Small intestine (tissue), 7 donors: ENCODE measurements at regions not wholly inside any gene's neighbourhood (a gene's known extent, or its start where the extent isn't known, plus 50 kb on each side); places are given as distances from the start of the nearest gene placed in this dataset.

Experiments used
- DNase-seq, 2 donors: peaks; one replicate each; pipeline versions ENCODE4 v3.0.0 to v3.0.0-alpha.2; 2013
- FAIRE-seq: peaks from 2 replicates; lab custom pipeline; 2012; peaks lifted over from hg19 to GRCh38; lab: Jason Lieb, UNC
- H3K27ac ChIP-seq, 3 donors: one replicate each; pipeline ENCODE4 v1.5.1; 2013; ENCODE audit warnings: low read length in 2 of 3, mild to moderate bottlenecking in 2 of 3, control low read depth in 1 of 3, inconsistent platforms in 1 of 3, low read depth in 1 of 3, moderate library complexity in 1 of 3
- H3K27me3 ChIP-seq, 3 donors: one replicate each; pipeline ENCODE4 v1.6.1; 2013; ENCODE audit warnings: low read length in 3 of 3, inconsistent platforms in 1 of 3; ENCODE audit not compliant: control insufficient read depth in 3 of 3, insufficient read depth in 3 of 3
- H3K36me3 ChIP-seq, 3 donors: one replicate each; pipeline ENCODE4 v1.6.1; 2013; ENCODE audit warnings: low read length in 3 of 3, inconsistent platforms in 1 of 3, low read depth in 1 of 3, mild to moderate bottlenecking in 1 of 3, moderate library complexity in 1 of 3; ENCODE audit not compliant: control insufficient read depth in 3 of 3, insufficient read depth in 2 of 3
- H3K4me1 ChIP-seq, 3 donors: one replicate each; pipeline ENCODE4 v1.6.1; 2013; ENCODE audit warnings: low read length in 2 of 3, inconsistent platforms in 1 of 3, low read depth in 1 of 3, mild to moderate bottlenecking in 1 of 3, moderate library complexity in 1 of 3; ENCODE audit not compliant: control insufficient read depth in 3 of 3, insufficient read depth in 2 of 3
- H3K4me3 ChIP-seq, 3 donors: one replicate each; pipeline ENCODE4 v1.5.1; 2013; ENCODE audit warnings: low read length in 3 of 3, control low read depth in 1 of 3, inconsistent platforms in 1 of 3, low read depth in 1 of 3, mild to moderate bottlenecking in 1 of 3, moderate library complexity in 1 of 3
- H3K9me3 ChIP-seq, 2 donors: one replicate each; pipeline ENCODE4 v1.6.1; 2013; ENCODE audit warnings: low read depth in 1 of 2, low read length in 1 of 2; ENCODE audit not compliant: control insufficient read depth in 2 of 2, insufficient read depth in 1 of 2
- WGBS, 3 donors: extraction: QIAGEN DNeasy Blood & Tissue Kit; methylation state at CpG; one replicate each; pipeline ENCODE4 v1.1.7; 2013; 5-methylcytosine and 5-hydroxymethylcytosine counted together
- donor health status: healthy with polysubstance abuse.
- donor health status: control.
- donor health status: control.
- donor health status: Bipolar disorder and iron deficiency.
- donor health status: healthy.

DNA sequence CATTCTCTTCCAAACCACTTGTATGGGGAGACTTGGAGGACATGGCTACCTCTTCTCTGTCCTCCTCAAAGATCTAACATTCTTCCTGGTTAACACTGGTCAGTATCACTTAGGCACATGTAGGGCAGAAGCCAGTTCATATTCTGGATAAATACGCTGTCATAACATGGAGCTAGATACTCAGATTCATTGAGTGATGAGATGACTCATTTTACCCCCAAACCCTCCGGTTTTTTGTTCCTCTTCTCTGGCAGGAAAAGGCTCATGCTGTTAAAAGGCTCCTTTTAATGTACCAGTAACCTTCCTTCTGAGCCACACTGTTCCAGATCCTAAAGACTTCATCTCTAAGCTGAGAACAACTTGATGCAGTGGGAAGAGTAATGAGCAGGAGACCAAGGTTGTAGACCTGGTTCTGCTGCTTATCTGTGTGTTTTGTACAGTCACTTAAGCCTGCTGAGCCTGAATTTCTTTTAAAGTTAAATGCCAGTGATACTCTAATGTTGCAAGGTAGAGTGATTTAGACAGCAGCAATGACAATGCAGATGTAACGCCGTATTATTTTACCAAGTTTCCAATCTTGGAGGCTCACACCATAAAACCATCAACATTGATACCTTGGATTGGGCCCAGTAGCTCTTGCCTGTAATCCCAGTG is 57.3 kb upstream of the ELK3 start:
- FAIRE-seq, result no peak
- H3K4me3 ChIP-seq, result no peak overlapping the region

DNA sequence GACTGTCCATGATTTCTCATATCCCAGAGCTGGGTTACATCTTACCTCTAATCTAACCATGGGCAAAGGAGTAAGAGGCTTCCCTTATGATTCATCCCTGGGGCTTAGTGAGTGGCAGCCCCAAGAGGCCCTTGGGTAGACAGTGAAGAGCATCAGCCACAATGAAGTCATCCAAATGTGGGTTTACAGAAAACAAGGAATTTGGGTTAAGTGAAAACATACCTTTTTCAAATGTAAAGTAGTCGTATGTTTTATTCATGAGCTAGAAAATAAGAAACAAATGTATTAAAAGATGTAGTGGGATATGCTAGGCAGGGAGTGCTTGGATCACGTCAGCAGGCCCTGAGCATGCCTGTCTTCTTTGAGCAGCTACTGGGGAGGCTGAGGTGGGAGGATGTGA is 54.0 kb upstream of the ELK3 start:
- no peak overlapping the region for H3K4me3 ChIP-seq
- H3K9me3 ChIP-seq, result peaks cover 0 to 2% of the 10 kb centered on the region in 2 donors
- 86 to 88% (median 87%) methylated on average over 2 of the region's 2 CpGs for WGBS, 3 donors
- H3K4me1 ChIP-seq, result no peaks in the 10 kb centered on the region
- no peaks in the 10 kb centered on the region for H3K27me3 ChIP-seq
- no peak for FAIRE-seq
- no peak for DNase-seq
- H3K36me3 ChIP-seq, result no peaks in the 10 kb centered on the region
- no peak overlapping the region for H3K27ac ChIP-seq

More for the DNA sequence above, 57.3 kb upstream of the ELK3 start:
- WGBS, 3 donors, result 82 to 89% (median 88%) methylated on average over 4 of the region's 4 CpGs
- Histone ChIP-seq H3K4me1 (no peaks in the 10 kb centered on the region), H3K27me3 (no peaks in the 10 kb centered on the region), H3K27ac (no peak overlapping the region), H3K36me3 (no peaks in the 10 kb centered on the region), H3K9me3 (peaks cover 0 to 2% of the 10 kb centered on the region in 2 donors)
- DNase-seq, result no peak

DNA sequence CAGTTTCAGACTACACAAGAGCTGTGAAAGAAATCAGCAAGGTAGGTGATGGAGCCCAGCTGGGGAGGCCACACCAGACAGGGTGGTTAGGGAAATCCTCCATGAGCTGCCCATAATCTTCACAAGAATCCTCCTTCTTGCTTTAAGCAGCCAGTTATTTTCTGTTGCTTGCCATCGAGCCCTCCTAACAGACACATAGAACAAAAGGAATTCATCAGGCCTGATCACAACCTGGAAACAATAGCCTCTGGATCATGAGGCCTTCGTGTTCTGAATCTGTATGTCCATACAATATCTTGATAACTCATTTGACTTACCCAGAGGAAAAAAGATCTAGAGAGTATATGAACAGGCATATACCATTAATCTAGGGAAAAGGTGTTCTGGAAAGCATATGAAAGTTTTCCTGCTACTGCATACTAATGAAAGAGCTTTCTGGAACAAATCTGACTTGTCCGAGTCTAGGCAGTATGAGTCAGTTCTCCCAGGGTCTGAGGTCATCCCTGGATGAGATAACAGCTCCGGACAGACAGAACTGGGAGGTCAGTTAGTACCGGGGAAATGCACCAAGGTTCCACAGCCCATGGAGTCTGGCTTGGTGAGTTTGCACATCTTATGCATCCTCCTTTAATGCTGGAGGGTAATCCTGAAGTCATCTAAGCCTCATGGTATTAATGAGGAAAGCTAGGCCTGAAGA is 52.8 kb upstream of the ELK3 start:
- no peak overlapping the region for H3K4me3 ChIP-seq
- no peaks in the 10 kb centered on the region for H3K4me1 ChIP-seq
- H3K36me3 ChIP-seq, result no peaks in the 10 kb centered on the region
- H3K9me3 ChIP-seq, result peaks cover 0 to 2% of the 10 kb centered on the region in 2 donors
- H3K27me3 ChIP-seq, result no peaks in the 10 kb centered on the region
- WGBS, 3 donors, result 78 to 92% (median 85%) methylated on average over 5 of the region's 5 CpGs
- H3K27ac ChIP-seq, result no peak overlapping the region
- FAIRE-seq, result no peak
- DNase-seq, result no peak

DNA sequence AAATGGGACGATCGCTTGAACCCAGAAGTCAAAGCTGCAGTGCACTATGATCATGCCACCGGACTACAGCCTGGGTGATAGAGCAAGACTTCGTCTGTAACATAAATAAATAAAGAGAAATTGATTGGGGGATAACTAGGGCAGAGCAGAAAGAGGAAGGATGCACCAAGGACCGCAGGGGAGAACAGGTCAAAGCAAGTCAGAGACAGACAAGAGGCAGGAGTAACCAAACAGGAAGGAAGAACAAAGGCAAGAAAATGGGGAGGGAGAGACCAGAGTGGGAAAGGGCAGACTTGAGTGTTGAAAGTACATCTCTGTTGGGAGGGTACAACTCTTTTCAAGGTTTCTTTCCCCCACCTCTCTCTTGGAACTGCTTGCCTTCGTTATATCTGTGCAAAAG is 50.8 kb upstream of the ELK3 start:
- WGBS, 3 donors, result 52 to 83% (median 69%) methylated on average over 6 of the region's 6 CpGs
- peaks cover 0 to 2% of the 10 kb centered on the region in 2 donors for H3K9me3 ChIP-seq

GRCh38 chr12:96143827-96144565 is 50.2 kb upstream of the ELK3 start:
- DNase-seq (no peak), FAIRE-seq (no peak)

More for the DNA sequence above, 50.8 kb upstream of the ELK3 start:
- no peaks in the 10 kb centered on the region for H3K4me1 ChIP-seq
- no peak for DNase-seq
- H3K4me3 ChIP-seq, result no peak overlapping the region
- H3K27ac ChIP-seq, result no peak overlapping the region
- H3K27me3 ChIP-seq, result no peaks in the 10 kb centered on the region
- no peaks in the 10 kb centered on the region for H3K36me3 ChIP-seq
- no peak for FAIRE-seq

More at GRCh38 chr12:96143827-96144565, 50.2 kb upstream of the ELK3 start:
- no peaks in the 10 kb centered on the region for H3K36me3 ChIP-seq
- no peaks in the 10 kb centered on the region for H3K27me3 ChIP-seq
- WGBS, 3 donors, result 65 to 80% (median 76%) methylated on average over 6 of the region's 6 CpGs
- H3K4me3 ChIP-seq, result no peak overlapping the region
- H3K9me3 ChIP-seq, result peaks cover 0 to 2% of the 10 kb centered on the region in 2 donors
- H3K27ac ChIP-seq, result no peak overlapping the region
- no peaks in the 10 kb centered on the region for H3K4me1 ChIP-seq
